ENCODE measurements at regions not wholly inside any gene's neighbourhood (a gene's known extent, or its start where the extent isn't known, plus 50 kb on each side); places are given as distances from the start of the nearest gene placed in this dataset.

- no peak for DNase-seq (ENCODE audit: low spot score)
- no peak for ATAC-seq (ENCODE audit: low FRiP score)
- TF ChIP-seq, protein P1, sequence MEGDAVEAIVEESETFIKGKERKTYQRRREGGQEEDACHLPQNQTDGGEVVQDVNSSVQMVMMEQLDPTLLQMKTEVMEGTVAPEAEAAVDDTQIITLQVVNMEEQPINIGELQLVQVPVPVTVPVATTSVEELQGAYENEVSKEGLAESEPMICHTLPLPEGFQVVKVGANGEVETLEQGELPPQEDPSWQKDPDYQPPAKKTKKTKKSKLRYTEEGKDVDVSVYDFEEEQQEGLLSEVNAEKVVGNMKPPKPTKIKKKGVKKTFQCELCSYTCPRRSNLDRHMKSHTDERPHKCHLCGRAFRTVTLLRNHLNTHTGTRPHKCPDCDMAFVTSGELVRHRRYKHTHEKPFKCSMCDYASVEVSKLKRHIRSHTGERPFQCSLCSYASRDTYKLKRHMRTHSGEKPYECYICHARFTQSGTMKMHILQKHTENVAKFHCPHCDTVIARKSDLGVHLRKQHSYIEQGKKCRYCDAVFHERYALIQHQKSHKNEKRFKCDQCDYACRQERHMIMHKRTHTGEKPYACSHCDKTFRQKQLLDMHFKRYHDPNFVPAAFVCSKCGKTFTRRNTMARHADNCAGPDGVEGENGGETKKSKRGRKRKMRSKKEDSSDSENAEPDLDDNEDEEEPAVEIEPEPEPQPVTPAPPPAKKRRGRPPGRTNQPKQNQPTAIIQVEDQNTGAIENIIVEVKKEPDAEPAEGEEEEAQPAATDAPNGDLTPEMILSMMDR (IDR thresholded peaks at IDR 0.05) = no peak
Measured at GRCh38 chr12:84603484-84604248, 308.9 kb downstream of the SLC6A15 start.

DNA sequence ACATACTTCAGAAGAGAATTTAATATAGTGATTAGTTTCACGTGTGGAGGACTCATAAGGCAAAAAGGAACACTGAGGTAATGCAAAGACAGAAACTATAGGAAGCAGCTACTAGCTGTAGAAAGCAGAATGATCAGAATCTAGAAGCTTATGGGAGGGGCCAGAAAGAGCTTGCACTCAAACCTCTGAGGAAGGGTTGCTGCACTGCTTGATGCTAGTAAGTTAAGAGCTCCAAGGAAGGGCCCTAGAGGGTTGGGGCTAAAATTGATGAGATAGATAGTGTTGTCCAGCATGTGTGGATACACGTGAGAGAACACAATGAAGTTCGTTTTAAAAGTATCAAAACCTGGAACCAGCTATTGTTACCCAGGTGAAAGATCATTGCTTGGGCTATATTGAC is 311.1 kb downstream of the SLC6A15 start:
- no peak for DNase-seq (ENCODE audit: low spot score)
- ATAC-seq (ENCODE audit: low FRiP score) = no peak
- TF ChIP-seq, protein P1 (IDR thresholded peaks at IDR 0.05) = no peak

DNA sequence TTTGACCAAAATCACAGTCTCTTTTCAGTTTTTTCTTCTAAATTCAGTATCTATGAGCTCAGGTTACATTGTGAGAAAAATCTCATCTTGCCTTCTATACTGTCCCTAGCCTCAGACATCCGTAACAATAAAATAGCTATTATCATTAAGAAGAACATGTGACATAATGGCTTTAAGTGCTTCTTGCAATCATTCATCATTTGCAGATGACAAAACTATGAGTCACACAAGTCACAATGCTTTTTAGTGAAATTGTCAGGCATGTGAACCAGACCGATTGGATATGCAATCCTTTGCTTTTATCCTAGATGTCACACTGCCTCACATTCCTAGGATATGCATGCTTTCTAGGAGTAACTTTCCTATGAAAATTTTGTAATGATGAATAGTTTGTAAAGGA is 313.1 kb downstream of the SLC6A15 start:
- DNase-seq (ENCODE audit: low spot score) (no peak), ATAC-seq (ENCODE audit: low FRiP score) (no peak)
- TF ChIP-seq, protein P1 (IDR thresholded peaks at IDR 0.05) = no peak

GRCh38 chr12:84596266-84596665 is 316.3 kb downstream of the SLC6A15 start:
- ATAC-seq (ENCODE audit: low FRiP score) (no peak), DNase-seq (ENCODE audit: low spot score) (no peak)
- TF ChIP-seq, protein P1 (IDR thresholded peaks at IDR 0.05) = no peak

- ATAC-seq (ENCODE audit: low FRiP score) = no peak
- TF ChIP-seq, protein P1 (IDR thresholded peaks at IDR 0.05) = no peak
- no peak for DNase-seq (ENCODE audit: low spot score)
Measured at GRCh38 chr12:84594157-84594556, 318.4 kb downstream of the SLC6A15 start.

- ATAC-seq (ENCODE audit: low FRiP score) = no peak
- TF ChIP-seq, protein P1 (IDR thresholded peaks at IDR 0.05) = no peak
- DNase-seq (ENCODE audit: low spot score) = no peak
Measured at GRCh38 chr12:84585776-84586395, 326.7 kb downstream of the SLC6A15 start.

DNA sequence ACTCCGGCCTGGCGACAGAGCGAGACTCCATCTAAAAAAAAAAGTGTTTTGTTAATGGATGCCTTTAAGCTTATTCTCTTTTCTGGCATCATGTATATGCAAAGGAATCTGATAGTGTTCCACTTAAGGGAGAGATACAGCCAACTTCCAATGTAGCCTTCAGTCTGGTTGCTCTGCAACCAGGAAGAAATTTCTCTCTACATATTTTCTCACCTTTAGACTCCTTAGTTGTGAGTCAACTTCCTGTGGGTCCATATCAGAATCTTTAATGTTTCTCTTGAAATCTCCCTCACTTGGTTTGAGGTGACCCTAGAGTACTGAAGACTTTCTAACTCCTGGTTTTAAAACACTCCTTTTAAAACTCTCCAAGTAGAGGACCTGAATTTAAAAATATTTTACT is 340.4 kb downstream of the SLC6A15 start:
- DNase-seq (ENCODE audit: low spot score) (no peak), ATAC-seq (ENCODE audit: low FRiP score) (no peak)
- TF ChIP-seq, protein P1 (IDR thresholded peaks at IDR 0.05) = no peak
